ENCODE measurements at regions not wholly inside any gene's neighbourhood (a gene's known extent, or its start where the extent isn't known, plus 50 kb on each side); places are given as distances from the start of the nearest gene placed in this dataset.

GRCh38 chr11:70912226-70912840 lies 340.0 kb downstream of the SHANK2 start:
- TF ChIP-seq CTCF (conservative IDR thresholded peaks at IDR 0.05) (no peak), EZH2 (IDR thresholded peaks at IDR 0.05; ENCODE audit: low read depth) (no peak)
